ENCODE measurements at regions not wholly inside any gene's neighbourhood (a gene's known extent, or its start where the extent isn't known, plus 50 kb on each side); places are given as distances from the start of the nearest gene placed in this dataset.

- no peak overlapping the region for H3K4me3 Mint-ChIP-seq (ENCODE audit: low read depth)
- peaks cover 3% of the 10 kb centered on the region for H3K9me3 Mint-ChIP-seq (ENCODE audit: low read depth)
- H3K27ac Mint-ChIP-seq, result no peak overlapping the region
- no peak for TF ChIP-seq CTCF (IDR thresholded peaks at IDR 0.05; ENCODE audit: unreplicated experiment)
- H3K4me1 Mint-ChIP-seq (ENCODE audit: low read depth), result no peaks in the 10 kb centered on the region
- no peaks in the 10 kb centered on the region for H3K36me3 Mint-ChIP-seq (ENCODE audit: insufficient read depth)
- no peaks in the 10 kb centered on the region for H3K27me3 Mint-ChIP-seq
- no peak for DNase-seq (ENCODE audit: low spot score, unreplicated experiment)
Measured at GRCh38 chr6:51257938-51258337, 439.3 kb downstream of the TFAP2B start.

DNA sequence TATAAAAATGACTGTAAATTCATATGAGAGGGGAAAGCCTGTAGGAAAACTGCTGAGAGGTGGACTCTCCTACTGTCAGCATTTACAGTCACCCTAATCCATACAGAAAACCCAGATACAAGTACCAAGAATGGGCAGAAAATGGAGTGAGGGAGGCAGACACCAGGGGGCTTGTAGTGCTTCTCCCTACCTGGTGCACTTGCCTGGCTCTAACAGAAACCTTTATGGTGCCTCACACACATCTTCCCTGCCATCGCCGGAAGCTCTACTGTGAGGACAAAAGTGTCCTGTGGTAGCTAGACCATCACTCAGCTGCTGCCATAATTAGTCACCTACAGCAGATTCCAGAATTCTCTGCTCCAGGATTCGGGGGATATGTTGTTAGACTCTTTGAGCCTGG lies 441.3 kb downstream of the TFAP2B start:
- H3K36me3 Mint-ChIP-seq (ENCODE audit: insufficient read depth), result no peaks in the 10 kb centered on the region
- no peak overlapping the region for H3K4me3 Mint-ChIP-seq (ENCODE audit: low read depth)
- DNase-seq (ENCODE audit: low spot score, unreplicated experiment), result no peak
- no peak overlapping the region for H3K27ac Mint-ChIP-seq
- no peaks in the 10 kb centered on the region for H3K27me3 Mint-ChIP-seq
- no peaks in the 10 kb centered on the region for H3K9me3 Mint-ChIP-seq (ENCODE audit: low read depth)
- TF ChIP-seq CTCF (IDR thresholded peaks at IDR 0.05; ENCODE audit: unreplicated experiment), result no peak
- no peaks in the 10 kb centered on the region for H3K4me1 Mint-ChIP-seq (ENCODE audit: low read depth)

- no peaks in the 10 kb centered on the region for H3K9me3 Mint-ChIP-seq (ENCODE audit: low read depth)
- no peak overlapping the region for H3K4me3 Mint-ChIP-seq (ENCODE audit: low read depth)
- H3K27ac Mint-ChIP-seq, result no peak overlapping the region
- H3K36me3 Mint-ChIP-seq (ENCODE audit: insufficient read depth), result no peaks in the 10 kb centered on the region
- no peaks in the 10 kb centered on the region for H3K27me3 Mint-ChIP-seq
- no peaks in the 10 kb centered on the region for H3K4me1 Mint-ChIP-seq (ENCODE audit: low read depth)
- no peak for TF ChIP-seq CTCF (IDR thresholded peaks at IDR 0.05; ENCODE audit: unreplicated experiment)
- DNase-seq (ENCODE audit: low spot score, unreplicated experiment), result no peak
Measured at GRCh38 chr6:51261691-51262090, 443.0 kb downstream of the TFAP2B start.

- H3K4me3 Mint-ChIP-seq (ENCODE audit: low read depth), result no peak overlapping the region
- no peak overlapping the region for H3K27ac Mint-ChIP-seq
- no peaks in the 10 kb centered on the region for H3K4me1 Mint-ChIP-seq (ENCODE audit: low read depth)
- TF ChIP-seq CTCF (IDR thresholded peaks at IDR 0.05; ENCODE audit: unreplicated experiment), result no peak
- no peaks in the 10 kb centered on the region for H3K36me3 Mint-ChIP-seq (ENCODE audit: insufficient read depth)
- H3K9me3 Mint-ChIP-seq (ENCODE audit: low read depth), result no peaks in the 10 kb centered on the region
- H3K27me3 Mint-ChIP-seq, result no peaks in the 10 kb centered on the region
- DNase-seq (ENCODE audit: low spot score, unreplicated experiment), result no peak
Measured at GRCh38 chr6:51265426-51265825, 446.8 kb downstream of the TFAP2B start.

GRCh38 chr6:51266604-51267003 lies 447.9 kb downstream of the TFAP2B start:
- H3K27me3 Mint-ChIP-seq, result no peaks in the 10 kb centered on the region

More at GRCh38 chr6:51266604-51267003, 447.9 kb downstream of the TFAP2B start:
- no peak for DNase-seq (ENCODE audit: low spot score, unreplicated experiment)
- H3K4me1 Mint-ChIP-seq (ENCODE audit: low read depth), result no peaks in the 10 kb centered on the region
- H3K4me3 Mint-ChIP-seq (ENCODE audit: low read depth), result no peak overlapping the region
- H3K27ac Mint-ChIP-seq, result no peak overlapping the region
- H3K9me3 Mint-ChIP-seq (ENCODE audit: low read depth), result no peaks in the 10 kb centered on the region
- no peak for TF ChIP-seq CTCF (IDR thresholded peaks at IDR 0.05; ENCODE audit: unreplicated experiment)
- no peaks in the 10 kb centered on the region for H3K36me3 Mint-ChIP-seq (ENCODE audit: insufficient read depth)
